Ishikawa (cell line): ENCODE measurements at regions not wholly inside any gene's neighbourhood (a gene's known extent, or its start where the extent isn't known, plus 50 kb on each side); places are given as distances from the start of the nearest gene placed in this dataset.

ENCODE experiments used
- CEBPB ChIP-seq: IDR thresholded peaks from 2 replicates; pipeline ENCODE4 v1.6.1; 2012
- CREB1 ChIP-seq: IDR thresholded peaks from 2 replicates; pipeline ENCODE4 v1.6.1; 2012; ENCODE audit warnings: low read depth
- EGR1 ChIP-seq: IDR thresholded peaks from 2 replicates; pipeline ENCODE4 v1.6.1; 2012
- EP300 ChIP-seq: IDR thresholded peaks from 2 replicates; pipeline ENCODE4 v1.6.1; 2012; ENCODE audit warnings: borderline replicate concordance
- FOXM1 ChIP-seq: IDR thresholded peaks from 2 replicates; pipeline ENCODE4 v1.6.1; 2012; ENCODE audit warnings: low read depth, borderline replicate concordance
- NFIC ChIP-seq: IDR thresholded peaks from 2 replicates; pipeline ENCODE4 v1.6.1; 2012
- TAF1 ChIP-seq: IDR thresholded peaks from 2 replicates; pipeline ENCODE4 v1.6.1; 2012; ENCODE audit warnings: low read depth, mild to moderate bottlenecking
- TCF12 ChIP-seq: IDR thresholded peaks from 2 replicates; pipeline ENCODE4 v1.6.1; 2012; ENCODE audit warnings: low read depth
- TEAD4 ChIP-seq: IDR thresholded peaks from 2 replicates; pipeline ENCODE4 v1.6.1; 2012
- YY1 ChIP-seq: IDR thresholded peaks from 2 replicates; pipeline ENCODE4 v1.6.1; 2012; ENCODE audit warnings: low read depth
- ZBTB7A ChIP-seq: IDR thresholded peaks from 2 replicates; pipeline ENCODE4 v1.6.1; 2012; ENCODE audit warnings: low read depth
- TF ChIP-seq, protein P1 (sequence below): IDR thresholded peaks from 2 replicates; pipeline ENCODE4 v1.6.1; 2012
- TF ChIP-seq, protein P2 (sequence below): IDR thresholded peaks from 2 replicates; pipeline ENCODE4 v1.6.1; 2012
- TF ChIP-seq, protein P3 (sequence below): IDR thresholded peaks from 2 replicates; pipeline ENCODE4 v1.6.1; 2012; ENCODE audit warnings: low read depth, mild to moderate bottlenecking

DNA sequence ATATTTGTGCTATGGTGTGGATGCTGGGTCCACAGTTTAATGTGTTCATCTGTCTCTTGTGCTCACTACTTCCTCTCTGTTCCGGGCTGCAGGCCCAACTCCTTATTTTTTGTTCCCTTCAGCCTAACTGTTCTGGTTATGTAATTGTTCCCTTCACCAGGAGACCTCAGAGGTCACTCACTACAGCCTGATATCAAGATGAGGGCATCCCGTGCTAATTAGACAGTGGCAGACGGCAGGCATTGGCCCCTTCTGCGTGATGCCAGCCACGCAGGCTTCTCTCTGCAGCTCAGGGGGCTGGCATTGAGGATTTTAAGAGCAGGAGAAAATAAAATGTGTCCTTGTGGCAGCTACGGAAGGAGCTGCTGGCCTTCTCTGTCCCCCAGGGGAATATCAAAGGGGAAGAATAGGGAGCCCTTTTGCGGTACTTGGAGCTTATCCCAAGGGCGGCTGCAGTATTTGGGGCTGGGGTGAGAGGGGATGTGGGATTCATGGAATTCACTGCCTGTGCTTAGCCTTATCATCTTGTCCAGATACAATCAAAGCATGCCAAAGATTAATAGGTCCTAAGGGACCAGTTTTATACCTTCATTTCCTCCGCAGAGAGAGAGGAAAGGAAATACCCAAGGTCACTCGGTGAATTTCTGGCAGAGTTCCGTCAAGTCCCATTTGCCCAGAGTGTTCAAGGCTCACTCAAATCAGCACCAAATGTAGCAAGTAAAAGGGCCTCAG is 53.3 kb upstream of the TRIB2 start:
- TF ChIP-seq TEAD4 (no peak), EGR1 (no peak)
- TF ChIP-seq, protein P1, sequence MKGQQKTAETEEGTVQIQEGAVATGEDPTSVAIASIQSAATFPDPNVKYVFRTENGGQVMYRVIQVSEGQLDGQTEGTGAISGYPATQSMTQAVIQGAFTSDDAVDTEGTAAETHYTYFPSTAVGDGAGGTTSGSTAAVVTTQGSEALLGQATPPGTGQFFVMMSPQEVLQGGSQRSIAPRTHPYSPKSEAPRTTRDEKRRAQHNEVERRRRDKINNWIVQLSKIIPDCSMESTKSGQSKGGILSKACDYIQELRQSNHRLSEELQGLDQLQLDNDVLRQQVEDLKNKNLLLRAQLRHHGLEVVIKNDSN = no peak

DNA sequence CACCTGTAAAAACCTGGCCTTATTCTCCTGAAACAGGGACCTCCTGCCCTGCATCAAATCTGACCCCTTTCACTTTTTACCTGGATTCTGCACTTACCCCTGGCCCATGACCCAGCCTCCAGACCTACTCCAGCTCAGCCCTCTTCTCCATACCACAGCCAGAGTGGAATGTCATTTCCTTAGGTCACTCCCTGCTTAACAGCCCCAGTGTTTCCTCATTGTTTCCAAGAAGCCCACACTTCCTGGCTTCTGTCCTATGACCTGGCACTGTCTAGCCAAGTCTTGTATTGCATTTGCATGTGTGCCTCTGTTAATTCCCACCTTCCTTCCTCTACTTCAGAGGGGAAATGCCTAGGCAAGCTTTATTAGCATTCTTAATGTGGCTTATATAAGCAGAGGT is 51.4 kb upstream of the TRIB2 start:
- TF ChIP-seq EP300 (no peak), ZBTB7A (no peak), FOXM1 (no peak), TCF12 (no peak), EGR1 (no peak), CEBPB (no peak), TEAD4 (no peak), CREB1 (no peak), YY1 (no peak)
- TF ChIP-seq, protein P1 = no peak
- TF ChIP-seq, protein P2, sequence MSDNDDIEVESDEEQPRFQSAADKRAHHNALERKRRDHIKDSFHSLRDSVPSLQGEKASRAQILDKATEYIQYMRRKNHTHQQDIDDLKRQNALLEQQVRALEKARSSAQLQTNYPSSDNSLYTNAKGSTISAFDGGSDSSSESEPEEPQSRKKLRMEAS = no peak
- TF ChIP-seq, protein P3, sequence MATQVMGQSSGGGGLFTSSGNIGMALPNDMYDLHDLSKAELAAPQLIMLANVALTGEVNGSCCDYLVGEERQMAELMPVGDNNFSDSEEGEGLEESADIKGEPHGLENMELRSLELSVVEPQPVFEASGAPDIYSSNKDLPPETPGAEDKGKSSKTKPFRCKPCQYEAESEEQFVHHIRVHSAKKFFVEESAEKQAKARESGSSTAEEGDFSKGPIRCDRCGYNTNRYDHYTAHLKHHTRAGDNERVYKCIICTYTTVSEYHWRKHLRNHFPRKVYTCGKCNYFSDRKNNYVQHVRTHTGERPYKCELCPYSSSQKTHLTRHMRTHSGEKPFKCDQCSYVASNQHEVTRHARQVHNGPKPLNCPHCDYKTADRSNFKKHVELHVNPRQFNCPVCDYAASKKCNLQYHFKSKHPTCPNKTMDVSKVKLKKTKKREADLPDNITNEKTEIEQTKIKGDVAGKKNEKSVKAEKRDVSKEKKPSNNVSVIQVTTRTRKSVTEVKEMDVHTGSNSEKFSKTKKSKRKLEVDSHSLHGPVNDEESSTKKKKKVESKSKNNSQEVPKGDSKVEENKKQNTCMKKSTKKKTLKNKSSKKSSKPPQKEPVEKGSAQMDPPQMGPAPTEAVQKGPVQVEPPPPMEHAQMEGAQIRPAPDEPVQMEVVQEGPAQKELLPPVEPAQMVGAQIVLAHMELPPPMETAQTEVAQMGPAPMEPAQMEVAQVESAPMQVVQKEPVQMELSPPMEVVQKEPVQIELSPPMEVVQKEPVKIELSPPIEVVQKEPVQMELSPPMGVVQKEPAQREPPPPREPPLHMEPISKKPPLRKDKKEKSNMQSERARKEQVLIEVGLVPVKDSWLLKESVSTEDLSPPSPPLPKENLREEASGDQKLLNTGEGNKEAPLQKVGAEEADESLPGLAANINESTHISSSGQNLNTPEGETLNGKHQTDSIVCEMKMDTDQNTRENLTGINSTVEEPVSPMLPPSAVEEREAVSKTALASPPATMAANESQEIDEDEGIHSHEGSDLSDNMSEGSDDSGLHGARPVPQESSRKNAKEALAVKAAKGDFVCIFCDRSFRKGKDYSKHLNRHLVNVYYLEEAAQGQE = no peak

DNA sequence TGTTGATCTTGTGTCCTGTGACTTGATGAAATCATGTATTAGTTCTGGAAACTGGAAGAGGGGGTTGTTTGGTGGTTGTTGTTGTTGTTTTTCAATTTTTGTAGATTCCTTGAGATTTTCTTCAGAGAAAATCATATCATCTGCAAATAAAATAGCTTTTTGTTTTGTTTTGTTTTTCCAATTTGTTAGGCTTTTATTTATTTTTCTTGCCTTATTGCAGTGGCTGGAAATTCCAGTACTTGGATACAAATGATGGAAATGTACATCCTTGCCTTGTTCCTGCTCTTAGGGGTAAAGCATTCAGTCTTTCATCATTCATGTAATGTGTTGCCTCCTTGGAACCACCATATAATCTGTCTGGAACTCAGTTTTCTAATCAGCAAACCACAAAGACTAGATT is 50.3 kb upstream of the TRIB2 start:
- TF ChIP-seq NFIC = no peak
- no peak for TF ChIP-seq TEAD4
- TF ChIP-seq EP300 = no peak
- TF ChIP-seq, protein P3 = no peak
- no peak for TF ChIP-seq TAF1
- TF ChIP-seq, protein P2 = no peak
- no peak for TF ChIP-seq ZBTB7A
- no peak for TF ChIP-seq FOXM1
- TF ChIP-seq YY1 = no peak
